ENCODE measurements at regions not wholly inside any gene's neighbourhood (a gene's known extent, or its start where the extent isn't known, plus 50 kb on each side); places are given as distances from the start of the nearest gene placed in this dataset.

GRCh38 chr6:149212206-149212605, 105.3 kb upstream of the TAB2 start:
- DNase-seq (ENCODE audit: low read depth in 4 of 4, low spot score in 2 of 4) = no peak

GRCh38 chr6:149212892-149213801, 104.4 kb upstream of the TAB2 start:
- DNase-seq (ENCODE audit: low read depth in 4 of 4, low spot score in 2 of 4) = no peak

GRCh38 chr6:149213829-149214228, 103.7 kb upstream of the TAB2 start:
- DNase-seq (ENCODE audit: low read depth in 4 of 4, low spot score in 2 of 4) = no peak

- DNase-seq (ENCODE audit: low read depth in 4 of 4, low spot score in 2 of 4) = no peak
These were observed 101.1 kb upstream of the TAB2 start for GRCh38 chr6:149216459-149216858.

- DNase-seq (ENCODE audit: low read depth in 4 of 4, low spot score in 2 of 4) = no peak
These were observed 100.0 kb upstream of the TAB2 start for GRCh38 chr6:149217466-149217888.

- no peak for DNase-seq (ENCODE audit: low read depth in 4 of 4, low spot score in 2 of 4)
These were observed 99.0 kb upstream of the TAB2 start for GRCh38 chr6:149218471-149218870.

GRCh38 chr6:149218915-149219314, 98.6 kb upstream of the TAB2 start:
- DNase-seq (ENCODE audit: low read depth in 4 of 4, low spot score in 2 of 4) = no peak

- no peak for DNase-seq (ENCODE audit: low read depth in 4 of 4, low spot score in 2 of 4)
These were observed 96.4 kb upstream of the TAB2 start for GRCh38 chr6:149220882-149221773.

- no peak for DNase-seq (ENCODE audit: low read depth in 4 of 4, low spot score in 2 of 4)
These were observed 95.8 kb upstream of the TAB2 start for GRCh38 chr6:149221774-149222070.

GRCh38 chr6:149223120-149223903, 94.2 kb upstream of the TAB2 start:
- DNase-seq (ENCODE audit: low read depth in 4 of 4, low spot score in 2 of 4) = no peak

- DNase-seq (ENCODE audit: low read depth in 4 of 4, low spot score in 2 of 4) = no peak
These were observed 93.6 kb upstream of the TAB2 start for GRCh38 chr6:149223904-149224351.

- DNase-seq (ENCODE audit: low read depth in 4 of 4, low spot score in 2 of 4) = no peak
These were observed 93.1 kb upstream of the TAB2 start for GRCh38 chr6:149224399-149224798.

GRCh38 chr6:149225370-149225769, 92.1 kb upstream of the TAB2 start:
- DNase-seq (ENCODE audit: low read depth in 4 of 4, low spot score in 2 of 4) = no peak

GRCh38 chr6:149225946-149226345, 91.6 kb upstream of the TAB2 start:
- no peak for DNase-seq (ENCODE audit: low read depth in 4 of 4, low spot score in 2 of 4)

GRCh38 chr6:149227796-149228195, 89.7 kb upstream of the TAB2 start:
- DNase-seq (ENCODE audit: low read depth in 4 of 4, low spot score in 2 of 4) = no peak

- DNase-seq (ENCODE audit: low read depth in 4 of 4, low spot score in 2 of 4) = no peak
These were observed 89.1 kb upstream of the TAB2 start for GRCh38 chr6:149228311-149228955.

GRCh38 chr6:149229096-149229495, 88.4 kb upstream of the TAB2 start:
- DNase-seq (ENCODE audit: low read depth in 4 of 4, low spot score in 2 of 4) = no peak

GRCh38 chr6:149230712-149231460, 86.6 kb upstream of the TAB2 start:
- no peak for DNase-seq (ENCODE audit: low read depth in 4 of 4, low spot score in 2 of 4)

GRCh38 chr6:149231778-149232177, 85.7 kb upstream of the TAB2 start:
- DNase-seq (ENCODE audit: low read depth in 4 of 4, low spot score in 2 of 4) = no peak

Measured in left renal cortex interstitium (tissue), 4 donors.